ENCODE measurements at regions not wholly inside any gene's neighbourhood (a gene's known extent, or its start where the extent isn't known, plus 50 kb on each side); places are given as distances from the start of the nearest gene placed in this dataset.

GRCh38 chr14:71377099-71377498 lies 469.8 kb downstream of the PCNX1 start:
- H3K27ac ChIP-seq: no peak overlapping the region
- H3K36me3 ChIP-seq: no peaks in the 10 kb centered on the region
- no peak for ATAC-seq (ENCODE audit: insufficient number of reproducible peaks, low FRiP score, low read depth)
- H3K4me1 ChIP-seq (ENCODE audit: control insufficient read depth in 1 of 2, low read depth in 2 of 2): peaks cover 11 to 32% of the 10 kb centered on the region in 2 donors
- H3K9me3 ChIP-seq: no peaks in the 10 kb centered on the region
- TF ChIP-seq CTCF (IDR thresholded peaks at IDR 0.05): no peak
- DNase-seq (ENCODE audit: low spot score): no peak
- no peaks in the 10 kb centered on the region for H3K27me3 ChIP-seq (replicated peaks; ENCODE audit: insufficient read depth)
- H3K4me3 ChIP-seq: no peak overlapping the region

GRCh38 chr14:71380271-71380670 lies 473.0 kb downstream of the PCNX1 start:
- Histone ChIP-seq H3K4me1 (ENCODE audit: control insufficient read depth in 1 of 2, low read depth in 2 of 2) (peaks cover 12 to 32% of the 10 kb centered on the region in 2 donors), H3K36me3 (no peaks in the 10 kb centered on the region), H3K4me3 (no peak overlapping the region), H3K27me3 (replicated peaks; ENCODE audit: insufficient read depth) (no peaks in the 10 kb centered on the region), H3K9me3 (no peaks in the 10 kb centered on the region), H3K27ac (no peak overlapping the region)
- no peak for DNase-seq (ENCODE audit: low spot score)
- TF ChIP-seq CTCF (IDR thresholded peaks at IDR 0.05): no peak
- no peak for ATAC-seq (ENCODE audit: insufficient number of reproducible peaks, low FRiP score, low read depth)

GRCh38 chr14:71381814-71382213 lies 474.6 kb downstream of the PCNX1 start:
- no peak for TF ChIP-seq CTCF (IDR thresholded peaks at IDR 0.05)
- DNase-seq (ENCODE audit: low spot score): no peak
- Histone ChIP-seq H3K9me3 (no peaks in the 10 kb centered on the region), H3K27me3 (replicated peaks; ENCODE audit: insufficient read depth) (no peaks in the 10 kb centered on the region), H3K4me3 (no peak overlapping the region), H3K4me1 (ENCODE audit: control insufficient read depth in 1 of 2, low read depth in 2 of 2) (peaks cover 12 to 32% of the 10 kb centered on the region in 2 donors), H3K27ac (no peak overlapping the region), H3K36me3 (no peaks in the 10 kb centered on the region)
- ATAC-seq (ENCODE audit: insufficient number of reproducible peaks, low FRiP score, low read depth): no peak

- no peak for DNase-seq (ENCODE audit: low spot score)
- H3K4me3 ChIP-seq: no peak overlapping the region
- H3K36me3 ChIP-seq: no peaks in the 10 kb centered on the region
- no peak overlapping the region for H3K27ac ChIP-seq
- no peak for ATAC-seq (ENCODE audit: insufficient number of reproducible peaks, low FRiP score, low read depth)
- TF ChIP-seq CTCF (IDR thresholded peaks at IDR 0.05): no peak
- H3K27me3 ChIP-seq (replicated peaks; ENCODE audit: insufficient read depth): no peaks in the 10 kb centered on the region
- peaks cover 12 to 32% of the 10 kb centered on the region in 2 donors for H3K4me1 ChIP-seq (ENCODE audit: control insufficient read depth in 1 of 2, low read depth in 2 of 2)
- no peaks in the 10 kb centered on the region for H3K9me3 ChIP-seq
Measured at GRCh38 chr14:71382315-71382714, 475.1 kb downstream of the PCNX1 start.

GRCh38 chr14:71383510-71383909 lies 476.3 kb downstream of the PCNX1 start:
- H3K27ac ChIP-seq: no peak overlapping the region
- H3K4me3 ChIP-seq: no peak overlapping the region
- H3K9me3 ChIP-seq: no peaks in the 10 kb centered on the region
- no peak for DNase-seq (ENCODE audit: low spot score)
- TF ChIP-seq CTCF (IDR thresholded peaks at IDR 0.05): no peak
- H3K27me3 ChIP-seq (replicated peaks; ENCODE audit: insufficient read depth): no peaks in the 10 kb centered on the region
- no peaks in the 10 kb centered on the region for H3K36me3 ChIP-seq
- H3K4me1 ChIP-seq (ENCODE audit: control insufficient read depth in 1 of 2, low read depth in 2 of 2): peaks cover 12 to 26% of the 10 kb centered on the region in 2 donors
- ATAC-seq (ENCODE audit: insufficient number of reproducible peaks, low FRiP score, low read depth): no peak
